DMS114 treated with DMSO at 0.1 percent for 48 hours (cell line): ENCODE measurements at regions not wholly inside any gene's neighbourhood (a gene's known extent, or its start where the extent isn't known, plus 50 kb on each side); places are given as distances from the start of the nearest gene placed in this dataset.

Source experiments
- DNase-seq: peaks from one replicate; lab custom pipeline; 2025; ENCODE audit not compliant: unreplicated experiment; lab: John Stamatoyannopoulos, UW

DNA sequence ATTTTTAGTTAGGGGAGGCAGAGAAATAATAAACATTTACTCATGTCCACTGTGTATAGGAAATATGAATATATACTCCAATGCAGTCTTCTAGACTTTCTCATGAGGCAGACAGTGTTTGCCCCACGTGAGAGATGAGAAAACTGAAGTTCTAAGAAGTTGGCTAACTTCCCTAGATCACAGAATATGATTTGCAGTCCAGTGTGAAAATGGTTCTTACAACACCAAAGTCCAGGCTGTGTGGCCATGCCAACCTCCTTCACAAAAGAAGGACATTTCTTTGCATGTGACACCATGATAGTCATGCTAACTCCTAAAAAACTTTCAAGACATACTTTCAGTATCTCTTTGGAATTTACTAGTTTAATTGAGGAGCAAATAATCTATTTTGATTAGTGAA, 143.7 kb downstream of the IRS1 start:
- DNase-seq = no peak

DNA sequence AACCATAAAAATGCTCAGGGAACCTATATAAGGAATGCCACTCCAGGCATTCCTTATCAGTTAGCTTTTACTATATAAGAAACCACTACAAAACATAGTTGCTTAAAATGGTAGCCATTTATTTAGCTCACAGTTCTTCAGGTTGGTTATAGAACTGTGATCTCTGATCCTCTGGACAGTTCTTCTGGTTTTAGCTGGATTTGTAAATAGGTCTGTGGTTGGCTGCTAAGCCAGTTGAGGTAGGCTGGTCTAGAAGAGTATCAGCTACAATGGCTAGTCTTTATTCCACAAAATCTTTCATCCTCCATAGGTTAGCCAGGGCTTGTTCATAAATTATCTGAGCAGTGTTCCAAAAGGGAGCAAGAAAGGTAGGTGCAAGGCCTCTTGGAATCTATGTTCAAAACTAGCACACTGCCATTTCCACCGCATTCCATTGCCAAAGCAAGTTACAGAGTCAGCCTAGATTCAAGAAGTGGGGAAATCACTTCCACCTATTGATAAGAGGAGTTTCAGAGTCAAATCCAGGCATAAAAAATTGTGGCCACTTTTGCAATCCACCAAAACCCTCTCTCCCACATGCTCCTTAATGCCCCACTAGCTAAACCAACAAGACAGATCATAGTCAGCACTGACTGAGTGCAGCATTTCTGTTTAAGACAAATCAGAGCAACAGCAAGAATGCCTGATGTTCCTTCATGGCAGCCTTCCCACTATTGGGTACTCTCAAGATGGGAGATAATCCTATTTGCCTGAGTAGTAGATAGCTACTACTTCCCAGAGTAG, 146.4 kb downstream of the IRS1 start:
- DNase-seq = no peak

DNA sequence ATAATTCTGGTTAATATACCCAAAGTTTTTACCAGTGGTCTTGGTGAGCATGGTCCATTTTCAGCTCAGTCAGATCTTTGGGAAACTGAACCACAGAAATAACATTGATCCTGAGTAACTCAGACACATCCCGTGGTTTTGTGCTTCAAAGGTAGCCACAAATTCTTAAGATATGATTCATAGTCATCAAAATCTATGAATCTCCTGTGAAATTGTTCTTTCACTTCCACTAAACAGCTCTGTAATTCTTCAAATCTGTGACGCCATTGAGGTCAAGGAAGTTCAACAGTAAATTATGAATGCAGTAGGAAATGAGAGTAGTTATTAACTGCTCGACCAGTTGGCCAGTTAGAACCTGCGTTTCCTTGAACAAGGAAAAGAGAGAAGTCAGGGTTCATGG, 147.3 kb downstream of the IRS1 start:
- DNase-seq = no peak

DNA sequence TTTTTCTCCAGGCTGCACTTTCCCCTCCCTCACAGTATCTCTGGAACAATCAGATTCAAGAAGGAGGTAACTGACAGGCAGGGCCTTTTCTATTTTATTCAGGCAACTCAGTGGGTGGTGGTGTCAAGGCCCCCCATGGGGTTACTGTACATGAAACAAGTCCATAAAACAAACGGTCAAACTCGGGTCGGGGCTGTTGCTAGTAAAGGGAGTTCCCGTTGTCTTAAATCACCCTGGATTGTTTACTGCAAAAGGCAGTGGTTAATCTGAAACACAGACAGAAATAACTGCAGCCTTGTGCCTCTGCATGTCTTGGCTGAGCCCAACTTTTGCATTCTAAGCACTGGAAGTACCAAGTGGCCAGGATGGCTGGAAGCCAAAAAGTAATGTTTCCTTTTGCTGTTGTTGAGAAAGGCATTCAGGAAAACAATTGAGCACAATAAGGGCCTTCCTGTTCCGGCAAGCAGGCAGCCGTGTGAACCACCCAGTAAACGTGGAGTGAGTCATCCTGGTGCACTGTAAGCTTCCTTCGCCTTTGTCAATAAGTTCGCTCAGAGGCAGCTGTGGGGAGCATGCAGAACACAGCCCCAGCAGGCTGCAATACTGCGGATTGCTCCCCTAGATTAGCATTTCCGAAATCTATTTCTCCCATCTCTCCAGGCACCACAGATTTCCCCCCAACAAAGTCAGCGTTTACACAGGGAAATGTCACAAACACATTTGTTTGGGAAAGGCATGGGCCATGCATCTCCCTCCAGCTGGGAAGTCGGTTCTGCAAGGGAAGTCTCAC, 149.6 kb downstream of the IRS1 start:
- DNase-seq = no peak

DNA sequence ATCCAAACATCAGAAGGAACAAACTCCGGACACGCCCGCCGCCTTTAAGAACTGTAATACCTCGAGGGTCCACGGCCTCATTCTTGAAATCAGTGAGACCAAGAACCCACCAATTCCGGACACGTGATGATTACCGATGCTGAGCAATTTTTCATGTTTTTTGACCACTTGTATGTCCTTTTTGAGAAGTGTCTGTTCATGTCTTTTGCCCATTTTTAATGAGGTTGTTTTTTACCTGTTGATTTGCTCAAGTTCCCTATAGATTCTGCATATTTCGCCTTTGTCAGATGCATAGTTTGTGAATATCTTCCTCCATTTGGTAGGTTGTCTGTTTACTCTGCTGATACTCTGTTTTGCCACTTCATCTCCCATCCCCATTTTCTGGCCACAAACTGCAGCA, 150.4 kb downstream of the IRS1 start:
- DNase-seq = no peak

DNA sequence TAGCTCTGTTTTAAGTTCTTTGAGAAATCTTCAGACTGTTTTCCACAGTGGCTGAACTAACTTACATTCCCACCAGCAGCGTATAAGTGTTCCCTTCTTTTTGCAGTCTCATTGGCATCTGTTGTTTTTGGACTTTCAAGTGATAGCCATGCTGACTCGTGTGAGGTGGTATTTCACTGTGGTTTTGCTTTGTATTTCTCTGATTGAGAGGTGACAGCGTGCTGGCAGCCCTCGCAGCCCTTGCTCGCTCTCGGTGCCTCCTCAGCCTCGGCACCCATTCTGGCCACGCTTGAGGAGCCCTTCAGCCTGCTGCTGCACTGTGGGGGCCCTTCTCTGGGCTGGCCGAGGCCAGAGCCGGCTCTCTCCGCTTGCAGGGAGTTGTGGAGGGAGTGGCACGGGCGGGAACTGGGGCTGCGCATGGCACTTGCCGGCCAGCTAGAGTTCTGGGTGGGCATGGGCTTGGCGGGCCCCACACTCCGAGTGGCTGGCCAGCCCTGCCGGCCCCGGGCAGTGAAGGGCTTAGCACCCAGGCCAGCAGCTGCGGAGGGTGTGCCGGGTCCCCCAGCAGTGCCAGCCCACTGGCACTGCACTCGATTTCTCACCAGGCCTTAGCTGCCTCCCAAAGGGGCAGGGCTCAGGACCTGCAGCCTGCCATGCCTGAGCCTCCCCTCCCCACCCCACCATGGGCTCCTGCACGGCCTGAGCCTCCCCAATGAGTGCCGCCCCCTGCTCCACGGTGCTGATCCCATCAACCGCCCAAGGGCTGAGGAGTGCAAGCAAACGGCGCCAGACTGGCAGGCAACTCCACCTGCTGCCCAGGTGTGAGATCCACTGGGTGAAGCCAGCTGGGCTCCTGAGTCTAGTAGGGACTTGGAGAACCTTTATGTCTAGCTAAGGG, 151.8 kb downstream of the IRS1 start:
- DNase-seq = no peak

DNA sequence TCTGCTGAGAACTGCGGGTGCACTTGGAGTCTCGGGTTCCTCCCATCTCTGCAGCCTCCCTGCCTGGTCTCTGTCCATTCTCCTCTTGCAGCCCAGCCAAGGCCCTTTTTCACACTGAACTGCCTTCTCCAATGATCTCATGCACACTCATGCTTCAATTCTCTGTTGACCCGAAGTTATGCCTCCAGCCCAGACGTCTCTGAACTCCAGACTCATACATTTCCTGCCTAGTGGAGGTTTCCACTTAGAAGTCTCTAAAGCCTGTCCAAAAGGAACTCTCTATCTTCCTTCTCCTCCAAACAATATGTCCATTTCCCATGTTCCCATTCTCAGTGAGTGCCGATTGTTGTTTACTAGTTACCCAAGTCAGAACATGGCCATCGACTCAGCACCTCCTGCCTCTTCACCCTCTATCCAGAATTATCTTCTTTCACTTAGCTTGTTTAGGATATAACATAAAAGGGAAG, 155.2 kb downstream of the IRS1 start:
- no peak for DNase-seq

DNA sequence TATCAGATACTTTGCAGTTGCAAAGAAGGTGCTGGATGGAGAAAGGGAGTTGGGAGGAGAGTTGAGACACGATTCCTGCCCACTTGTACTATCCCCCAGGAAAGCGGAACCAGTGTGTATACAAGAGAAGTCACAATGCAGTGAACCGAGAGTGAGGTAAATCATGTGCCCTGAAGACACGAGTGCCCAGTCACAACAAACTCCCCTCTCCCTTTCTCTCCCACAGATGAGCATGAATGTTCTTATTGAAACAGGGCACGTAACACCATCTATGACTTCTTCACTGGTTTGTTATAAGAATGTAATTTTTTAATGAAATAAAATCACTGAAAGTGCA, 155.7 kb downstream of the IRS1 start:
- DNase-seq = no peak

DNA sequence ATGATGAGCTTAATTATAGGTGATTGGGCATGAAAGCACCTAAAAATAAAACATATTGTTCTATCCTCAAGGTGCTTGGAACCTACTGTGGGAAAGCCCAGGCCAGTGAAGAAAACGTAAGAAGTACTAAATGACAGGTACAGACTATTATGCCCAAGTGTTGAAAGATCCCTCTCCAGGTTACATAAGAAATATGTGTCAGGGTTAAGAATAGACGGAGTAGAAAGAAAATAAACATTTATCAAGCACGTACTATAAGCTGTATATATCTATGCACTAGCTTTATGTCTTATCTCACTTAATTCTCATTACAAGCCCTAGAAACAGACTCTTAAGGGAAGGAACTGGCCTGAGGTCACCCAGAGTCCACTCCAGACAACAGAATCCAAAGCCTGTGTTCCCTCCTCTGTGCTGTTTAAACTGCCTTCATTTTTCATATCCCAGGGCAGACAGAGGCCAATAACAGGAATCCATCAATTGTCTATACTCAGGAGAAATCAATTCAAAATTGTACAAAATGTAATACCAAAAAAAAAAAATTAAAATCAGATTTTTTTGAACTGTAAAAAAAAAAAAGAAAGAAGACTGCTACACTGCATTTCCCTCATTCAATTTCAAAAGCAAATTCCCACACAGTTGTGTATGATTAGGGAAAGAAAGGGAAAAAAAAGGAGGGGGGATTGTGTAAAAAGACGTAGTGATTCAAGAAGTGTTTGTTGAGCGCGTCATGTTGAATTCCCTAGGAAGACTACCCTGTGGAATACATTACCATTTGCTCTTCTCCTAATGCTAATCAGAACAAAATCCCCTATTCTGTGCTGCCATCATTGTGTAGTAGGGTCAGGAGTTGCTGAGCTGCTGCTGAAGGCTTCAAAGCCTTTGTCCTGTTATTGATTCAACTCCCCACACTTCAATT, 156.3 kb downstream of the IRS1 start:
- no peak for DNase-seq

DNA sequence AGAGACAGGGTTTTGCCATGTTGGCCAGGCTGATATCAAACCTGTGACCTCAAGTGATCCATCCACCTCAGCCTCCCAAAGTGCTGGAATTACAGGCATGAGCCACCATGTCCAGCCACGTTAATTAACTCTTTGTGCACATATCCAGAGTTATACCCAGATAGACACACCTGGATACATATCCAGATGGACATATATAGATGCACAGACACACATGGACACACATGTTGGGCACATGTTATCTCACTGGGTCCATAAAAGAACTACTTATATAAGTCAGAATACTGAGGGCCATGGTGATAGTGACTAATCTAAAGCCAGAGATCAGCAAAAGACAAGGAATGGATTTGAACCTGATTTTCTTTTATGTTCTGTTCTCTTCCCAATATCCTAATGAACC, 158.6 kb downstream of the IRS1 start:
- DNase-seq = no peak

DNA sequence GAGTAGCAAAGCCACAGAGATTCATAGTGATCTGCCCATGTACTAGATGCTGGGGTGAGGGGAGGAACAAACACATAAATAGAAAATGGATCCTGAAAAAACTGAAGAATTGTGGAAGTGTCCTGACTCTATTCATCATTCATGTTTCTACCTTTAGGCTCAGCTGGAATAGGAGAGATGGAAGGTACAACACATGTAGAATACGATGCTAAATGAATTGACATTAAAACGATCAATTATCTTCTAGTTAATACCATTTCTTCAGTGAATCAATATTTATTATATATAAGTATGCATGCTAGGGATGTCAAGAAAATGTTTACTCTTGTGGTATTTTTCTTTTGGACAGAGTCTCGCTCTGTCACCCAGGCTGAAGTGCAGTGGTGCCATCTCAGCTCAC, 159.1 kb downstream of the IRS1 start:
- DNase-seq = no peak

DNA sequence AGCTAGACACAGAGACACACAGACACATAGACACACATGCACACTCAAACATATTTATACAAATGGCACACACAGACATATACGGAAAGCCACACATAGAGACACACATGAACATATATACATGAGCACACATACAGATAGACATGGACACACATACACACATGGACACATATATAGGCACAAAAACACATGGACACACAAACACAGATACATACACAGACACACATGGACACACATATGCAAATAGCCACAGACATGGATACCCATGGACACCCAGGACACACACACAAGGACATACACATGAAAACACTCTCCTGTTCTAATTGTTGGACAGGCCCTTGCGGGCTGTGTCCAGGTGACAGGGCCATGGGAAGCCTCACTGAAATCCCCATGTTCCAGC, 160.1 kb downstream of the IRS1 start:
- no peak for DNase-seq

DNA sequence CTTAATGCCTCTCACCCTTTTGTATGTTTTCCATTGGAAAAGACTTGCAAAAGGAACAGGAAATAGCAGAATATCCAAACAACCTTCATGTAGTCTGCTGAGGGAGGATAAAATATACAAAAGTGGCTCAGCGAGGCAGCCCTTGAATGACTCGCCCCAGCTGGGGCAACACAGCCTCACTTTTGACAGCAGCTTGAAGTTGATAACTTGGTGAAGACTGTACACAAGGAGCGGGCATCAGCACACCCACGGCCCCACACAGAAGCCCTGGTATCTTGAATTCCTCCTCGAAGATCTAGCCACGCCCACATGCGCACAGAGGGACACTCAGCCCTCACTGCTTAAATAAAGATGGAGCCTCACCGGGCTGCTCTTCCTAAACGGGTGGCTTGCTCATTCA, 161.0 kb downstream of the IRS1 start:
- no peak for DNase-seq

DNA sequence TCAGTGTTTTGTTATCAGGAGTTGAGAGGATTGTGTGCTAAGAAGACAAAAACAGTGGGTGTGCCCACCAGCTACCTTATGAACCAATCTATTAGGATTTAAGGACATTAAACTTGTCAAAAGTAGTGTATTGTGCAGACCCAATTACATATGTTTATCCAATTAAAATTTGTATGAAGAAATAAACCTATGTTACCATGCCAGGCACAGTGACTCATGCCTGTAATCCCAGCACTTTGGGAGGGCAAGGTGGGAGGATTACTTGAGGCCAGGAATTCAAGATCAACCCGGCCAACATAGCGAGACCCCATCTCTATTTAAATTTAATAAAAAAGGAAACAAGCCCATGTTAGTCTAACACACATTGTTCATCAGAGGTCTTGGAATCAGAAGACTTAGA, 162.2 kb downstream of the IRS1 start:
- DNase-seq = no peak

DNA sequence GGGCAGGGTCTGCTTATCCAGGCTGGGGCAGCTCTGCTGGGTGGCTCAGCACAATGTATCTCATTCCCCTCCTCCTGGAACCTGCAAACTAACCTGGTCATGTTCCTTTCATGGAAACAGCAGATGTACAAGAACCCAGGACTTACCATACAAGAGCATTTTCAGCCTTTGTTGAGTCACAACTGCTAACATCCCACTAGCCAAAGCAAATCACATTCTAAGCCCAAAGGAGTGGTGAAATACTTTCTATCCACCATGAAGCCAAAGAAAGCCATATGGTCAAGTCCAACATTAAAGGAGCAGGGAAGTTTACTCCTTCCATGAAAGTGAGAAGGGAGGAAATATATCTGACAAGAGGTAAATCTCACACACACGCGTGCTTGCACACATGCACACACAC, 163.0 kb downstream of the IRS1 start:
- no peak for DNase-seq

DNA sequence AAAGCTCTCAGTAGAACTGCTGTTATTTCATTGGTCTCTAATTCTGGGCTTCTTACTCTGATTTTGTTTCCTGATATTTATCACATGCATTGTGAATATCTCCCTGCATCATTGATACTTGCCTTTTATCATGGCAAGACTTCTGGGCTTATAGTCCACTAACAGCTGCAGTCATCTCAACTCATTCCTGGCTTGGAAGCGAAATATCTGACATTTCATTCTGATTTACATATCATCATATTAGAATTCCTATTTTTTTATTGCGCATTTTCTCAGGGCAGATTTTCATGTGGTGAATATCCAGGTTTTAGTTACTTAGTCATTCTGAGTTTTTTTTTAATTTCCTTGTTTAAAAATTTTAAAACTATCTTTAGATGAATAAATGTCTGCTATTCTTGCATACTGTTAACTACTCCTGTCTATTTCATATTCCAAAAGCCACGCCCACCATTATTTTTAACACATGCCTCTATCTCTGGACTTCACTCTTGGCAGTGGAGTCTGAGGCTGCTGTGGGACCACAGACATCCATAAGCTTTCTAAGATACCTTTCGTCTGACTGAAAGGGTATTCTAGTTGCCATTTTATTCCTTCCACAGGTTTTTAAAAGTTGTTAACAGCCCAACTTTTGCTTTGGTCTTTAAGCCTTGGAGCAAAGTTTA, 164.5 kb downstream of the IRS1 start:
- DNase-seq = no peak

DNA sequence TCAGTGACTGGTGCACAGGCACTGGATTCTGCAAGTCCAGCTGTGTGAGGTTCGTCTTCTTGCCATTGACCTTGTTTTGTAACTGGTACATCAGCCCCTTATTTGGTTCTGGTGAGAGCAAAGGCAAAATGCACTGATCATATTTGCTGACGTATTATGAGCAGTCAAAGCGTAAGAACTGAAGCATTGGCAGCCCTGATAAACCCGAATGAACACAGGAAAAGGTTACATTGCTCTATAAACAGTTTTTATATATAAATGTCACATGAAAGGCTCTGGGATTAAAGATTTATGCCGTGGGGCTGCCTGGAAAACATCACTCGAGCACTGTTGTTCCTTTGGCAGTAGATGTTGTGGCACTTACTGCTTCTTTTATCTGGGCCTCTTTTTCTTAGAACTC, 167.9 kb downstream of the IRS1 start:
- DNase-seq = no peak

DNA sequence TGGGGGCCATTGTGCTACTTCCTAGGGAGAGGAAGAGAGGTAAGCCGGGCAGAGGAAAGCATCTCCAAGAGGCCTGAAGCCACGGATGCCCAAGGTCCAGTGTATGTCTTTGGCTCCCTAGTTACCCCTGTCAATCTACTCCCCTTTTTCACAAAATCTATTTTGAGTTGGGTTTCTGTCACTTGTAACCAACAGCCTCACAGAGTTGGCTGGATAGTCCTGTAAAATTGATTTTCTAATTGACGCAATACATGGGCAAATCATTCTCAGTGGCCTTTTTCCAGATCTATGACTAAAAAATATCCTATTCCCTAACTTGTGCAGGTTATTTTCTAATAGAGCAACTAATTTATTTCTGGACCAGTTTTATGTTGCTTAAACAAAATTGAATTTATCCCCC, 168.4 kb downstream of the IRS1 start:
- no peak for DNase-seq

DNA sequence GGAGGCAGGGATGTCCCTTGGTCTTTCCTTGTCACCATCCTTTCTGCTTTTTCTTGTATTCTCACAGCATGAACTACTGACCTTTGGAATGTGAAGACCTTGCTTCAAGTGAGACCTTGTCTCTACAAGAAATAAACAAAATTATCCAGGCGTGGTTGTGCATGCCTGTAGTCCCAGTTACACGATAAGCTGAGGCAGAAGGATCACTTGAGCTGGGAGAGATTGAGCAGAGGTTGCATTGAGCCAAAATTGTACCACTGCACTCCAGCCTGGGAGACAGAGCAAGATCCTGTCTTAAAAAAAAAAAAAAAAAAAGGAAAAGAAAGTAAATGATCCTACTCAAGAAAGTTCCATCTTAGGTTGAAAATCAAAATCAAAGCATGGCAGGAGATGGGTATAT, 173.7 kb downstream of the IRS1 start:
- DNase-seq = no peak
